ENCODE measurements at regions not wholly inside any gene's neighbourhood (a gene's known extent, or its start where the extent isn't known, plus 50 kb on each side); places are given as distances from the start of the nearest gene placed in this dataset.
"Not testable (repeated sequence)": the region's sequence is repeated elsewhere in the genome, so short reads cannot be mapped to it uniquely, and the experiment has no call there.

DNA sequence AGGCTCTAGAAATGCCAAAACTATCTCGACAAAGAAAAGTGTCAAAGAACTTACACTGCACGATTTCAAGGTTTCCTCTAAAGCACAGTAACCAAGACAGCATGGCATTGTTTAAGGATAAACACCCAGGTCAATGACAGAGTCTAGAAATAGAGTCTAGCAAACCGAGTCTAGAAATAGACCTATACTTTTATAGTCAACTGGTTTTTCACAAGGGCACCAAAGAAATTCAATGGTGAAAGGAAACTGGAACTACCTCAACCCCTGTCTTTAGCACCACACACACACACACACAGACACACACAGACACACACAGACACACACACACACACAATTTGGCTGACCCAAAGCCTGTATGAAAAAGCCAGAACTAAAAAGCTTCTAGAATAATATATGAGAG is 67.1 kb upstream of the PGBD5 start:
- H3K4me3 ChIP-seq (ENCODE audit: control insufficient read depth, low read depth, low read length) = no peak overlapping the region
- DNase-seq (ENCODE audit: low read depth) = no peak
- TF ChIP-seq, protein P1, sequence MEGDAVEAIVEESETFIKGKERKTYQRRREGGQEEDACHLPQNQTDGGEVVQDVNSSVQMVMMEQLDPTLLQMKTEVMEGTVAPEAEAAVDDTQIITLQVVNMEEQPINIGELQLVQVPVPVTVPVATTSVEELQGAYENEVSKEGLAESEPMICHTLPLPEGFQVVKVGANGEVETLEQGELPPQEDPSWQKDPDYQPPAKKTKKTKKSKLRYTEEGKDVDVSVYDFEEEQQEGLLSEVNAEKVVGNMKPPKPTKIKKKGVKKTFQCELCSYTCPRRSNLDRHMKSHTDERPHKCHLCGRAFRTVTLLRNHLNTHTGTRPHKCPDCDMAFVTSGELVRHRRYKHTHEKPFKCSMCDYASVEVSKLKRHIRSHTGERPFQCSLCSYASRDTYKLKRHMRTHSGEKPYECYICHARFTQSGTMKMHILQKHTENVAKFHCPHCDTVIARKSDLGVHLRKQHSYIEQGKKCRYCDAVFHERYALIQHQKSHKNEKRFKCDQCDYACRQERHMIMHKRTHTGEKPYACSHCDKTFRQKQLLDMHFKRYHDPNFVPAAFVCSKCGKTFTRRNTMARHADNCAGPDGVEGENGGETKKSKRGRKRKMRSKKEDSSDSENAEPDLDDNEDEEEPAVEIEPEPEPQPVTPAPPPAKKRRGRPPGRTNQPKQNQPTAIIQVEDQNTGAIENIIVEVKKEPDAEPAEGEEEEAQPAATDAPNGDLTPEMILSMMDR (IDR thresholded peaks at IDR 0.05; ENCODE audit: control insufficient read depth, insufficient read depth, low read depth, low read length, missing control alignments) = no peak

DNA sequence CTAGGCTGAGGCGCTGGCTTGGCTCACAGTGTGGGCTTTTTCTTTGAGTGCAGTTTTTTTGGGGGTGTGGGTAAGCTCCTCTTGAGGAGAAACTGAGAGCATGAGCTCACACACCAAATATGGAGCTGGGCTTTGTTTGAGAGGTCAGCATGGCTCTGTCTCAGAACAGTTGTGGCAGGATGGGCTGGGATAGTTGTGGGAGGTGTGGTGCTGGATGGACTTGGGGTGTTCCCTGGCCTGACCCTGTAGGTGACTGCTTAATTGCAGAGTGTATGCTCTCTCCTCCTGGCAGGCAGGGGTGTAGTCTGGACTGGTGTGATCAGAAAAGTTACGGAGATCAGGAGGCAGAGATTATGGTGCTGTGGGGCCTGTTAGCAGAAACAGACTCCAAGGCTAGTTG is 64.3 kb upstream of the PGBD5 start:
- H3K4me3 ChIP-seq (ENCODE audit: control insufficient read depth, low read depth, low read length) = no peak overlapping the region
- no peak for DNase-seq (ENCODE audit: low read depth)
- TF ChIP-seq, protein P1 (IDR thresholded peaks at IDR 0.05; ENCODE audit: control insufficient read depth, insufficient read depth, low read depth, low read length, missing control alignments) = no peak

DNA sequence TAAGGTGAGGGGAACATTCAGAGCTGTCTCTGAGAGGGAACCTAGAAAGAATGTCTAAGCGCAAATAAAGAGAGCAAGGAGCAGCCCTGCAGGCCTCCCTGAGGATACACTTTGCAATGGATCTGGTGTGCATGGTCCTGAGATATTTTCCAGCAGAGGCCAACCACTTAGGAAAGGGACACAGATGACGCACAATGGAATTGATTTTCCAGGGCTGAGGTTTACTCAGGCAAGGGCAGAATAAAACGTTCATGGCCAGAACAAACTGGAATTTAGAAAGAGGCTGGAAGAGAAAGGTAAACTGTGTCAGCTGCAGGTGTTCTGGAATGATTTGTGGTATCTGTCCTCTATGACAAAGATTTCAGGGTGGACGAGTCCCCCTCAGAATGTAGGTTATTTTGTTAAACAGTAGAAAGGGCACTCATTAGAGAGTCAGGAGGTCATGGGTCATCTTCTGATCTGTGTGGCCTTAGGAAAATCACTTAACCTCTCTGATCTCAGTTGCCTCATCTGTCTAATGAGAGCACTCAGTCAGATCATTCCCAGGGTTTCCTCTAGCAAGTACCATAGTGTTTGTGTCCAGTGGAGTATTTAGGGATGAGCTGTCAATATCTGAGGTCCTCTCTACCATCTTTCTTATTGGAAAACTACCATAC is 61.8 kb upstream of the PGBD5 start:
- TF ChIP-seq, protein P1 (IDR thresholded peaks at IDR 0.05; ENCODE audit: control insufficient read depth, insufficient read depth, low read depth, low read length, missing control alignments) = no peak
- no peak overlapping the region for H3K4me3 ChIP-seq (ENCODE audit: control insufficient read depth, low read depth, low read length)
- no peak for DNase-seq (ENCODE audit: low read depth)

DNA sequence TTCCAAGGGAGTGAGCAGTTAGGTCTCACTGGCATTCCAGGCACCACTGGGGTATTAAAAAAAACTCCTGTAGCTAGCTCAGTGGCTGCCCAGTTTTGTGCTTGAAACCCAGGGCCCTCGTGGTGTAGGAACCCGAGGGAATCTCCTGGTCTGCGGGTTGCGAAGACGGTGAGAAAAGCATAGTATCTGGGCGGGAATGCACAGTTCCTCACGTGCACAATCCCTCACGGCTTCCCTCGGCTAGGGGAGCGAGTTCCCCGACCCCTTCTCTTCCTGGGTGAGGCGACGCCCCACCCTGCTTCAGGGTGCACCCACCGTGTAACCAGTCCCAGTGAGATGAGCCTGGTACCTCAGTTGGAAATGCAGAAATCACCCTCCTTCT is 50.5 kb upstream of the PGBD5 start:
- no peak for DNase-seq (ENCODE audit: low read depth)
- H3K4me3 ChIP-seq (ENCODE audit: control insufficient read depth, low read depth, low read length) = no peak overlapping the region
- TF ChIP-seq, protein P1 (IDR thresholded peaks at IDR 0.05; ENCODE audit: control insufficient read depth, insufficient read depth, low read depth, low read length, missing control alignments) = no peak

DNA sequence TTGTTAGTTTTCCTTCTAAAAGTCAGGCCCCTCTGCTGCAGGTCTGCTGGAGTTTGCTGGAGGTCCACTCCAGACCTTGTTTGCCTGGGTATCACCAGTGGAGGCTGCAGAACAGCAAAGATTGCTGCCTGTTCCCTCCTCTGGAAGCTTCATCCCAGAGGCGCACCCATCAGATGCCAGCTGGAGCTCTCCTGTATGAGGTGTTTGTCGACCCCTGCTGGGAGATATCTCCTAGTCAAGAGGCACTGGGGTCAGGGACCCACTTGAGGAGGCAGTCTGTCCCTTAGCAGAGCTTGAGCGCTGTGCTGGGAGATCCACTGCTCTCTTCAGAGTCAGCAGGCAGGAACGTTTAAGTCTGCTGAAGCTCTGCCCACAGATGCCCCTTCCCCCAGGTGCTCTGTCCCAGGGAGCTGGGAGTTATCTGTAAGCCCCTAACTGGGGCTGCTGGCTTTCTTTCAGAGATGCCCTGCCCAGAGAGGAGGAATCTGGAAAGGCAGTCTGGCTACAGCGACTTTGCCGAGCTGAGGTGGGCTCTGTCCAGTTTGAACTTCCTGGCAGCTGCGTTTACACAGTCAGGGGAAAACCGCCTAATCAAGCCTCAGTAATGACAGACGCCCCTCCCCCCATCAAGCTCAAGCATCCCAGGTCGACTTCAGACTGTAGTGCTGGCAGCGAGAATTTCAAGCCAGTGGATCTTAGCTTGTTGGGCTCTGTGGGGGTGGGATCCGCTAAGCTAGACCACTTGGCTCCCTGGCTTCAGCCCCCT is 49.9 kb upstream of the PGBD5 start:
- H3K4me3 ChIP-seq (ENCODE audit: control insufficient read depth, low read depth, low read length); DNase-seq (ENCODE audit: low read depth): not testable (repeated sequence)
